GM19397 (cell line): ENCODE measurements at regions not wholly inside any gene's neighbourhood (a gene's known extent, or its start where the extent isn't known, plus 50 kb on each side); places are given as distances from the start of the nearest gene placed in this dataset.
"Not testable (repeated sequence)": the region's sequence is repeated elsewhere in the genome, so short reads cannot be mapped to it uniquely, and the experiment has no call there.

ENCODE experiments used
- ATAC-seq: cut with Tn5 transposase; IDR thresholded peaks from one replicate; pipeline ENCODE4 v1.9.1; 2021; ENCODE audit warnings: mild to moderate bottlenecking, moderate library complexity; ENCODE audit not compliant: unreplicated experiment

DNA sequence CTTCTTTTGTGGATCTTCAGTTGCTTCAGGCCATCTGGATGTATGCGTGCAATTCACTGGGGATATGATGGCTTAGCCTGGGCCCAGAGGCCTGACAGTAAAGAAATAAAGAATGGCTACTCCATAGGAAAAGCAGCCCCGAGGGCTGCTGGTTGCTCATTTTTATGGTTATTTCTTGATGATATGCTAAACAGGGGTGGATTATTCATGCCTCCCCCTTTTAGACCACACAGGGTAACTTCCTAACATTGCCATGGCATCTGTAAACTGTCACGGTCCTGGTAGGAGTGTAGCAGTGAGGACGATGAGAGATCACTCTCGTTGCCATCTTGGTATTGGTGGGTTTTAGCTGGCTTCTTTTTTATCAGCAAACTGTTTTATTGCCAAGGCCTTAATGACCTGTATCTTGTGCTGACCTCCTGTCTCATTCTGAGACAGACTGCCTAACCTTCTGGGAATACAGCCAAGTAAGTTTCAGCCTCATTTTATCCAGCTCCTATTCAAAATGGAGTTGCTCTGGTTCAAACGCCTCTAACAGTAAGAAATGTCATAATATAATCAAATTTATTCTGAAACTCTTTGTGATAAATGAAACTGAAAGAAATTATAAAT lies 60.5 kb downstream of the DSEL start:
- ATAC-seq, result no peak

DNA sequence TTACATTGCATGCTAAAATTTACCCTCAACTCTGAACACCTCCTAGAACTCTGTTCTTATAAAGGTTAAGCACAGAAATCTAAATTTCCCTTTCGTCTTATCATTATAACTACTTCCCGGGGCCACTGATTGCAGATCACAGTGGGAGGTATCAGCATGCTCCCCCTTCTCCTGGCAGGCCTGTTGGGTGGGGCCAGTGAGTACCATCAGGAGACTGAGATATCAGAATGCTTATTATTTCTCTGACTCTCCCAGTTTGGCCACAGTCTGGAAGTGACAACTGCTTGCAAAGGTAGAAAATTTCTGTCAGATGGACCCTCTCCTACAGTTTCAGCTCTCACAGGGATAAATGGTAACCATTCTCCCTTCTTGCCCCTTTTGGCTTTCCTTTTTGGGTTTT lies 62.6 kb downstream of the DSEL start:
- no peak for ATAC-seq

DNA sequence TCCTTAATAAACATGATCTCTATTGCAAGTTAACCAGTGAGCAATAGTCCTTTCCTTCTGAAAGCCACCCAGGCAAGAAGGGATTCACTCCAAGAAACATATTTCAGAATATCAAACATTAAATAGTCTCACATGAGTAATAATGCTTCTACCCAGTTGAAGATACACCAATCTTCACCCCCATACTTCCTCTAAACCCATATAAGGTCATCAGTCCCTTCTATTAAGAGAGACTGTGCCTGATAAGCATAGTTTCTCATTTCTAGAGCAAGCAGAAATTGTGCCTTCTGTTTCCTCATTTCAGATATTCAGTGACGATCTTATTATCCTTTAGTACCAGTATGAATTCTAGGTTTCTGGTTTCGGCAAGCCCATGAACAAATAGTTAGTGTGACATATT lies 64.6 kb downstream of the DSEL start:
- ATAC-seq, result no peak

DNA sequence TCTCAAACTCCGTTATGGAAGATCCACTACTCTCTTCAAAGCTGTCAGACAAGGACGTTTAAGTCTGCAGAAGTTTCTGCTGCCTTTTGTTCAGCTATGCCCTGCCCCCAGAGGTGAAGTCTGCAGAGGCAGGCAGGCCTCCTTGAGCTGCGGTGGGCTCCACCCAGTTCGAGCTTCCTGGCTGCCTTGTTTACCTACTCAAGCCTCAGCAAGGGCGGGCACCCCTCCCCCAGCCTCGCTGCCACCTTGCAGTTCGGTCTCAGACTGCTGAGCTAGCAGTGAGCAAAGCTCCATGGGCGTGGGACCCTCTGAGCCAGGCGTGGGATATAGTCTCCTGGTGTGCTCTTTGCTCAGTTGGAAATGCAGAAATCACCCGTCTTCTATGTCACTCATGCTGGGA lies 65.4 kb downstream of the DSEL start:
- ATAC-seq, result not testable (repeated sequence)

DNA sequence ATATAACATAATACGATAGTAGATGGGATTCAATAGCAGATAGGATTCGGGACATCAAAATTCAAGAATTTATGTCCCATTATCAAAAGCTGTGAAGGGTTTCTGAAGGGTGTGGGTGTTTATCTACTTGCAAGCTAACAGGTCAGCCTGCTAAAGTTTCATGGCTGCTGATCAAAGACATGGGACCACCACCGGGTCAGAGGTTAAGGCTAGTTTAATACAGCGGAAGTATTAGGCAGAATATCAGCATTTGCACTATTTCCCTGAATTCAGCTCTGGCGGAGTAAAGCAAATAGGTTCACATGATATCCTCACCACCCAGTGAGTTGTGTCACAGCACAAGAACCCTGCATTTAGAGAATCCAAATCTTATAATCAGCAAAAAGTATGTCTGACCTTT lies 82.5 kb downstream of the DSEL start:
- ATAC-seq, result no peak

DNA sequence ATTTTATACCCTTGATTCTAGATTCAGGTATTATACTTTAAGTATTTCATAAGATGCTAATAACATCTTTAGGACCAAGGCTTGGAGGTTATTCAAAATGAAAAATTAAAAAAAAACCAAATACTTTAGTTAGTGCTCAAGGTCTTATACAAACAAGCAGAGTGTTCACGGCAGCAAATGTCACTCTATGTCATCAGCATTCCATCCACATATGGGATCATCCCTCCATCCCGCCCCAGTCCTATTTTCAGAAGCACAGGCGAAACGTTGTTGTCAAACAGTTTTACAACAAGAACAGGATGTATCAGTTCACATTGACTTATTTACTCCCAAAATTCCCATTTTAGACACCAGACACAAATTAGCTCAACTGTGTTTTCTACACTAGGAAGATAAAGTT lies 83.7 kb downstream of the DSEL start:
- ATAC-seq, result no peak

DNA sequence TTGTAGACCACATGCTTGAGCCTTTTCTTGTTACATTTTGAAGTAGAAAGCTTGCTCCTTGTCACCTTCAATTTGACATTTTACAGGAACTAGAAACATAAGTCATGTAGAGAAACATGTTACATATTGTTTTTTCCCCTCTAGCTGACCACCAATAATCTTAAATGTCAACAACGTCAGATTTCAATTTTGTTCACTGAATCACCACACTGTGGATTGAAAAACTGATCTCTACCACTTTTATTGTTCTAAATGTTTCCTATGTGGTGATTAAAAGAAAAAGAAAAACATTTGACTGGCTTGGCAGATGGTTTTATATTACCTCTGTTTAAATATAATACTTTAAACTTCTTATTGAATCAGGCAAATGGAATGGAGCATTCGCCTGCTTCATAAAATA lies 87.7 kb downstream of the DSEL start:
- no peak for ATAC-seq

DNA sequence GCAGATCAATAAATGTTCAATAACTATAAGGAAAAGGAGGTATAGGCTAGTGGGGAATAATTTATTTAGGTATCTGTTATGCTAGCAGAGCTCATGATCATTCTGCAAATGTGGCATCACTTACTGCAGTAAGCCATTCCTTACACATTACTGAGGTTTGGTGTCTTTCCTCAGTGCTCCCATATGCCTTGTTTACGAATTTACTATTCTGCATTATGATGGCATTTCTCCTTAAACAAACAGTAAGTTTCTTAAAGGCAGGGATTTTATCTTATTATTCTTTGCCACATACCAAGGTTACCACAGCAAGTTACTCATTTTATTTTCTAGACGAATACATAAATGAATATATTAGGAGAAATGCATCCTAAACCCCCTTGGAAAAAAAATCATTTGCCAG lies 88.4 kb downstream of the DSEL start:
- ATAC-seq, result no peak

DNA sequence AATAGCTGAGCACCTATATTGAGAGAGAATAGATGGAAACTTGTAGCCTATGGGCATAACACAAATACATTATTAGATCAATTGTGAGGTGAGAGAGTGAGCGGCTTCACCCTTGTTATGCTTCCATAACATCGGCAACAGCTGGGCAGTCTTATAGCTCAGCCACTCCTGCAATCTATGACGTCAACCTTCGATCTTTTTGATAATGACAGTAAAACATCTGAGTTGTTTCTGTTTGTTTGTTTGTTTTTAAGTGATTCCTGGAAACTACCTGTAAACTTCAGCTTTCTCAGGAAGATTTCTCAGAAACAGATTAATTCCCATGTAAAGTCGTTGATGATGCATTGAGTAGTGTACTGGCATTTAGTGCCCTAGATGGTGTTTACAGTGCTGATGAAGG lies 90.0 kb downstream of the DSEL start:
- ATAC-seq, result no peak

DNA sequence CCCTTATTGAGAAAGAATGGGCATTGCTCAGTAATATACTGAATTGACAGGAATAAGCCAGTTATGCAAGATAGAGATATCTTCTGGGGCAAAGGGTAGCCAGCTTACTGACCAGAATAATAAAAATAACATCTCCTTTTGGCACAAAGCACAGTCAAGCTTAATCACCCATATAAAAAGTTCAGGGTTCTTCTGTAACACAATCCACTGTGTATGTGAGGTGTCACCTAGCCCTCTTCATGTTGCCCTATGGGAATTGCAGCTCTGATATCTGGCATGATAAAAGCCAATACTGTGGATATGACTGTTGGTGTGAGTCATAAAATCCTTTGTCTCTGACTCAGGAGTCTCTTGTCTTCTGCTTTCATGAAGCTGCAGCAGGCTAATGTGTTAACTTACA lies 90.8 kb downstream of the DSEL start:
- no peak for ATAC-seq

DNA sequence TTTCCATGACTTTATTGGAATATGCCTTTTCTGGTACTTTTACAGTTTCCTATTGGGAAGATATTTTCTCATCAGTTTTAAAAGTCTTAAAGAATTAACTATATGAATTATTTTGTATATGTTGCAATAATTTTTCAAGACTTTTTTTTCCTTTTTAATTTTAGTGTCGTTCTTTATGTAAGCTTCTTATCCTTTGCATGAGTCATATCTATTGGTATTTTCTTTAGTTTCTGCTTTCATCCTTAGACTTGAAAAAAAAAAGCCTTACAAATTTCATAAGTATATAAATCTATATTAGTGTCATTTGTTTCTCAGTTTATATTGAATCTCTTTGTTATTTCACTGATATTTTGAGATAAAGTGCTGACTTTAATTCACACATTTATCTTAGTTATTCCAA lies 94.9 kb downstream of the DSEL start:
- no peak for ATAC-seq

DNA sequence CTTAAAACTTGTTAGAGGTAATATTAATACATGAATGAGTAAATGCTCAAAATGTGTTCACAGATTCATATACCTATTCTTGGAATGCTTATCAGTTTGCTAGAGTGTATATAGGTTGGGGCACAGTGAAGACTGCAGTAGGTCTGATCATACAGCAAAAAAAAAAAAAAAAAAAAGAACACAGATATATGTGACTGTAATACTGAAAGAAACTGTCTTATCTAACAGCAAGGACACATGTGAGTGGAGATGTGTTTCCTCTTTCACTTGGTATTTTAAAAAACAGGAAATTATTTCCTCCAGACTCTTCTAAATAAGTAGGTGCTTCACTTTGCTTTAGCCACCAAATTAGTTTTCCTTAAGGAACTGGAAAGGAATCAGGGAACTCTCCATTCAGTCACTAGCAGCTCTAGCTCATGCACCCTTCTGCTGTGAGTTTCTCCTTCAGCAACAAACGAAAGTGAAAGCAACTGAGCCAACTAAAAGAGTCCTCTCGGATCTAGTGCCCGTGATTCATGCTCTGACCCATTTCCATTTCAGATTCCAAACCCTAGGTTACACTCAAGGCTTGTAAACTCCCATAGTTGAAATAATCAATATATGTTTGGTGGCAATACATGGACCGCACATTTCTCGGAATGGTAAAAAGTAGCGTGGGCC lies 98.5 kb downstream of the DSEL start:
- peak; percentile 95 for ATAC-seq

DNA sequence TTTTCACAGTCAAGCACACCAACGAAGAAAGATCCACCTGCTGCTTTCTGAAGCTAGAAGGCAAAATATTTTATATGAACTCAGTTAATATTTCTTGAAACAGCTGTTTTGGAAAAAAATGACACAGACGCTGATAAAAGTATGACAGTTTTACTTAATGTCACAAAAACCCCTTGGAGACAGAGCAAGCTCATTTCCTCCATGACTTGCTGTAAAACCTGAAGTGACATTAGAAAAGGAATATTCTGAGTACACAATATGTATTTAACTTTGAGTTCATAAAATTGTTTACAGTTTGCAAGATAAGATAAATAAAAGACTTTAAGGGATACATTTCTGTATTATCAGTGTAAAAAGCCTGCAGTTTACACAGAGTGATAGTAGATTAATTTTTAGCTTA lies 105.4 kb downstream of the DSEL start:
- ATAC-seq, result no peak

DNA sequence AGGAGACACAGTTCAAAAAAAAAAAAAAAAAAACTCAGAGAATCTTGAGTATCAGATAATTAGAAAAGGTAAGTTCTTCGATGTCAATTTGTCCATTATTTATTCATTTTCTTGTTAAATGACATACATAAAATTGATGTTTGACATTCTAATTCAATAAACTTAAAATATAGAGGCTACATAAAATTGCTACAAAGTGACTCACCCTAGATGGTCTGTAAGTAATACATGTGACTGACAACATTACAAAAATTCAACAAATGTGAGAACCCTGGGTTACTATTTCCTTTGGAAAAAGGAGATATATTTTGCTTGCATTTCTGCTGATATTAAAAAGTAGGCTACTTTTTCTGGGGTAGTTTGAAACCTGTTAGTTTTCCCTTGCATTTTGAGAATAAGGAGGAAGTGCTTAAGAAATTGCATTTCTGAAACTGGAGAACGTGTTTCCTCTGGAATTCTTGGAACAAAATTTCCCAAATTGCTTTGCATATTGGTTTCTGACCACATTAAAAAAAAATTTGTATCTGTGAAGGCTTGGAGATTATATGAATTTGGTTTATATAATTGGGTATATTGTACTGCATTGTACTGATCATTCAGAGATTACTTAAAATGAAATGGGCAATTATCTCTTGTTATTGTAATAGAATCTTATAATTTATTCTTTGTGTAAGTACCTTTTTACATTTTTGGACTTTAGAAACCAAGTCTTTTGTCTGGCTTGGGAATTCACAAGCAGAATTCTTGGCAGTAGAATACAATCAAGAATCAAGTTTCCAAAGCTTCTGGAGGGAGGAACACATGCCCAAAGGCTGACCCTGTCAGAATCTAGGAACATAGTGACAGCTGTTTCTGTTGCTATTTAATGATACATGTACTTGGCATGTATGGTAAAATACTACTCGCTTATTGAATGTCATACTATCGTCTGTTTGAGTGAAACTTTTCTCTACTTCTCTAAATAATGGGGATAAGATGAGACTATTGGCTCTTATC lies 106.1 kb downstream of the DSEL start:
- no peak for ATAC-seq

DNA sequence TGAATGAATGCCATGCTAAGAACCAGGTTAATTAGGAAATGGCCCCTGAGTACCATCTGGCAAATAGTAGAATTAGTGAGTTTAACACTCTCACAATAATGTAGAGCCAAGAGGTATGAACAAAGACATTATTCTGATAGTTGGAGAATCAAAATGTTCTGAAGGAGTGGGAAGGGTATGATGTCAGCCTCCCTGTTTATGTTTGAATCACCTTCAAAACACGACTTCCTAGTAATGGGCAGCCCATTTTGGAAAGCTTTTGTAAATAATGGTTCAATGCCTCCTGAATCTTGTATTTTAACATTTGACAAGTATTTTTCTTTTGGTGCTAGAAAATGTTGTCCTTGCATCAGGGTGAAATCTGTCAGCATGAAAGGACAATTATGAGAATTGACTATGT lies 108.3 kb downstream of the DSEL start:
- ATAC-seq, result no peak

DNA sequence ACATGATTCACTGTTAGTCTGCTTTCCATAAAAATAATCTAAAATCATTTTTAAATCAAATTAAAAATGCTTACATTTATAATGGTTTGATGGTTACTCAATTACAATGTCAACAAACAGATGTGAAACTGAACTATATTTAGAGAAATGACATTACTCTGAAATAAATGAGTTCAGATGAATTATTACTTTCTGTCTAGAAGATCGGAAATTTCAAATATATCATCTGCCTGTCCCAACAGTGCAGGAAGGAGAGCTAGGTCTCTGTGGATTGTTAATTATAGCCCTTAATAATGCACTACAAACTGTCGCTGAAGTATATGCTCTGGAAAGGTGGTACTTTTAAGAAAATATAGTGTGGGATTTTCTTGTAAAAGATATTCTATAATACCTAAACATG lies 109.8 kb downstream of the DSEL start:
- no peak for ATAC-seq

DNA sequence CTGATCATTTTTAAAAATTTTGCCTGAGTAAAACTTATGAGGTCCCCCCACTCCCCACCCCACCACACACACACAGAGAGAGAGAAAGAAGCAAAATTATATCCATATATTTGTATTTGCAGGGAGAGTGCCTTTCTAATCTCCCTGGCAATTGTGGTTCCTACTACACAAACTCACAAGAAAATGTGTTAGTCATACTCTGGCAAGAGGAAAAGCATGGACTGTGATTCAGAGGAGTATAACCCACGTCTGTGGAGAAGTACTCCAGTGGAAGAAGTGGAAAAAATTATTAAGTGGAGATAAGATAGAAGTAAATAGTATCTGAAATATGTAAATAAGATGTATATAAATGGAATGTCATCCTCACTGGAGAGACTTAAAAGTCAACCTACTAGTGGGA lies 114.0 kb downstream of the DSEL start:
- ATAC-seq, result no peak

DNA sequence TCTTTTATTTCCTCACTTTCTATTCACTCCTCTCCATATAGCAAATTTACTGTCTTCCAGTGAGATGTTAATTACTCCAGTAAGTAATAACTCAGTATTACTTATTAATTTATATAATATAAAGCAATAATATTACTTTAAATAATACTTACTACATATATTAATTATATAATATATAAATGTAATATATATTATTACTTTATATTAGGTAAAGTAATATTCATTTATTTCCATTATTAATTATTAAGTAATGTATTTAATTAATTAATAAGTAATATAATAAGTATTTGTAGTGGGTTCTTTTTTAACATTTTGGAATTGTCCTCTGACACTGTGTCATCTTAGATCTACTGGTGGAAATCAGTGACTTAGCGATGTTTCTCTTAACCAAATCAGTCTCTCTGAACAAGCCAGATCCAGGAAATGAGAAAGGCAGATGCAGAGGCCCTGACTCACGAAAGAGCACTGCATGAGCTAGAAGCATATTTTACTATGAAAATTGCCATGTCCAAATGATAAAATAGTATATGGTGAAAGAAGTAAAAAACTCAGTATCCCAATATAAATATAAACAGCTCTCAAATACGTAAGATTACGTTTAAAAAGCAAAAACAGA lies 115.9 kb downstream of the DSEL start:
- ATAC-seq, result no peak

DNA sequence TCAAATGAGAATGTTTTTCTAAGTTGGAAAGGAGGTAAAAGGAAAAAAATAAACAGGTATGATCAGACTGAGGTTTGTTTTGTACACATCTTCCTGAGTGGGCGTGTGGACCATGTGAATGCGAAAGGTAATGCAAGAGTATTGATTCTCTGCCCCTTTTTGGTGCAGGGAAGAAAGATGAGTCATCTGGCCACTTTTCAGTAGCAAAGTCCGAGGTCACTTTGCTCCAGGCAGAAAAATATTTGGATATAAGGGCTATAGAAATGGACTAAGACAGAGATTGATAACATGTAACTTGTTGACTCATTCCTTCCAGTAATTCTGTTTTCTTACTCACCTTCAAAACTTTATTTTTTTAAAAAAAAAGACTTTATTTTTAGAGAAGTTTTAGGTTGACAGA lies 130.5 kb downstream of the DSEL start:
- ATAC-seq, result no peak

DNA sequence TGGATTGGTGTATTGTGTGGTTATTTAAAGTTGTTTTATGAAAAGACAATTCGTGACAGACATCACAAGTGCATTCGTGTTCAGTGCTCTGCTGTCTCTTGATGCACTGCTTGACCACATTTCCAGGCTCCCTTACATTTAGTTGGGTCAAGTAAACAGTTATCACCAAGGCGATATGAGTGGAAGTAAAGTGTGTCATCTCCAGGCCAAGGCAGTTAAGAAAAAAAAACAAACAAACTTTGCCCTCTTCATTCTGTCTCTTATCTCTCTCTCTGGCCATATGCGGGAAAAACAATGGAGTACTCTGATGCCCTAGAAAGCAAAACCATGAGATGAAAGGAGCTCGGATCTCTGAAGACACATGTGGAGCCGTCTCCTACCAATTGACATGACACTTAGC lies 131.1 kb downstream of the DSEL start:
- ATAC-seq, result no peak

DNA sequence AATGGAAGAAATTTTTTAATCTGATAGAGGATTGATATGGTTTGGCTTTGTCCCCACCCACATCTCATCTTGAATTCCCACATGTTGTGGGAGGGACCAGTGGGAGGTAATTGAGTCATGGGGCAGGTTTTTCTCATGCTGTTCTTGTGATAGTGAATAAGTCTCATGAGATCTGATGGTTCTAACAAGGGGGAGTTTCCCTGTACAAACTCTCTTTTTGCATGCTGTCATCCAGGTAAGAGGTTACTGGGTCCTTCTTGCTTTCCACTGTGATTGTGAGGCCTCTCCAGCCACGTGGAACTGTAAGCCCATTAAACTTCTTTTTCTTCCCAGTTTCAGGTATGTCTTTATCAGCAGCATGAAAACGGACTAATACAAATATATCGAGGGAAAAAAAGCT lies 132.5 kb downstream of the DSEL start:
- ATAC-seq, result not testable (repeated sequence)
